ENCODE measurements at regions not wholly inside any gene's neighbourhood (a gene's known extent, or its start where the extent isn't known, plus 50 kb on each side); places are given as distances from the start of the nearest gene placed in this dataset.

DNA sequence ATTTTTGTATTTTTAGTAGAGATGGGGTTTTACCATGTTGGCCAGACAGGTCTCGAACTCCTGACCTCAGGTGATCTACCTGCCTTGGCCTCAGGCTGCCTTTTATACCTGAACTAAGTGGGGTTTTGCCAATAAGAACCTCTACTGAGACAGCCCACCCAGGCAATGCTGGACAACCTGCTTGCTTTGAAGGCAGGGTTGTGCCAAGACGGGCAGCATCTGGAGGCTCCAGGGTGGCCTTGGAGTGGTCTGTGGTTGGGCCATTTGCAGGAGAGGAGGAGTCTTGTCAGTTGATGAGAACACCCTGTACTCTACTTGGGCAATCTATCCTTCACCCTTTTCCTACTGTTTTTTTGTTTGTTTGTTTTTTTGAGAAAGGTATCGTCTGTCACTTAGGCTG lies 75.3 kb upstream of the ZNF735 start:
- Histone ChIP-seq H3K4me1 (ENCODE audit: insufficient read depth, low read length) (no peaks in the 10 kb centered on the region), H3K36me3 (ENCODE audit: insufficient read depth, low read length) (no peaks in the 10 kb centered on the region), H3K27me3 (ENCODE audit: insufficient read depth, low read length) (no peaks in the 10 kb centered on the region), H3K27ac (ENCODE audit: low read depth, low read length) (no peak overlapping the region), H3K9me3 (ENCODE audit: control insufficient read depth in 1 of 2, low read length in 2 of 2) (peaks cover 0 to 6% of the 10 kb centered on the region in 2 donors), H3K4me3 (ENCODE audit: low read length in 2 of 2) (no peak overlapping the region)
- no peak for DNase-seq
- no peaks in the 10 kb centered on the region for H3K4me1 Mint-ChIP-seq
- ChIA-PET POLR2A (ENCODE audit: partially characterized antibody) (no interaction called here), CTCF (ENCODE audit: partially characterized antibody) (no interaction called here)
- intact Hi-C loops (cut with micrococcal nuclease): no loop called here
- H3K27me3 Mint-ChIP-seq: no peaks in the 10 kb centered on the region
- H3K27ac Mint-ChIP-seq: no peak overlapping the region
- H3K36me3 Mint-ChIP-seq: no peaks in the 10 kb centered on the region
- H3K9me3 Mint-ChIP-seq: peaks cover 0 to 78% (median 56%) of the 10 kb centered on the region in 8 donors
- no peak overlapping the region for H3K4me3 Mint-ChIP-seq

Measured in CD4-positive, alpha-beta memory T cell (primary cell).